MM.1S (cell line): ENCODE measurements at regions not wholly inside any gene's neighbourhood (a gene's known extent, or its start where the extent isn't known, plus 50 kb on each side); places are given as distances from the start of the nearest gene placed in this dataset.

Experiments
- EZH2 ChIP-seq: fragments of 300-600 bp; sonication (generic); optimal IDR thresholded peaks from 2 replicates; pipeline ENCODE3; 2017; ENCODE audit warnings: low read depth, mild to moderate bottlenecking, antibody characterized with exemption, low read length, mixed read lengths
- EZH2phosphoT487 ChIP-seq: fragments of 300-600 bp; sonication (generic); IDR thresholded peaks from 2 replicates; pipeline ENCODE4 v1.6.1; 2018; ENCODE audit warnings: antibody characterized with exemption, low read length
- TF ChIP-seq, protein P1 (sequence below): fragments of 300-600 bp; sonication (generic); IDR thresholded peaks from 2 replicates; pipeline ENCODE4 v1.5.1; 2016; ENCODE audit warnings: antibody characterized with exemption, low read length, mixed read lengths

DNA sequence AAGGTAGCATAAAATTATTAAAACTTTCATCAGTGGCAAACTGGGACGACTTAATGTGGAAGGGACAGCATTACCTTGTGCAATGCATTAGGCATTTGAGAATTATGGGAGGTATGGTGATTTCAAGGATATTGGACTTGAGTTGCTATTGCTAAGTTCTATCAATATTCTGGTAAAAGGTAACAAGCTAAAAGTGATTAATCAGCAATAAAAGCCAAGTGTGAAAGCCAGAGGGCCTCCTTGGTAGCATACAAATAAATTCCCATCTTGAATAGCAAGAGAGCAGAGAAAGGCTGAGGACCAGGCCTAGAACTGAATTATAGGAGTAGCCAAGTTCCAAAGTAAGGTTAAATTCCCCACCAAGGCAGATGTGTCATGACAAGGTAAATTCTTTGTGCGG lies 74.2 kb upstream of the KCNH7 start:
- TF ChIP-seq, protein P1, sequence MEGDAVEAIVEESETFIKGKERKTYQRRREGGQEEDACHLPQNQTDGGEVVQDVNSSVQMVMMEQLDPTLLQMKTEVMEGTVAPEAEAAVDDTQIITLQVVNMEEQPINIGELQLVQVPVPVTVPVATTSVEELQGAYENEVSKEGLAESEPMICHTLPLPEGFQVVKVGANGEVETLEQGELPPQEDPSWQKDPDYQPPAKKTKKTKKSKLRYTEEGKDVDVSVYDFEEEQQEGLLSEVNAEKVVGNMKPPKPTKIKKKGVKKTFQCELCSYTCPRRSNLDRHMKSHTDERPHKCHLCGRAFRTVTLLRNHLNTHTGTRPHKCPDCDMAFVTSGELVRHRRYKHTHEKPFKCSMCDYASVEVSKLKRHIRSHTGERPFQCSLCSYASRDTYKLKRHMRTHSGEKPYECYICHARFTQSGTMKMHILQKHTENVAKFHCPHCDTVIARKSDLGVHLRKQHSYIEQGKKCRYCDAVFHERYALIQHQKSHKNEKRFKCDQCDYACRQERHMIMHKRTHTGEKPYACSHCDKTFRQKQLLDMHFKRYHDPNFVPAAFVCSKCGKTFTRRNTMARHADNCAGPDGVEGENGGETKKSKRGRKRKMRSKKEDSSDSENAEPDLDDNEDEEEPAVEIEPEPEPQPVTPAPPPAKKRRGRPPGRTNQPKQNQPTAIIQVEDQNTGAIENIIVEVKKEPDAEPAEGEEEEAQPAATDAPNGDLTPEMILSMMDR: no peak
- TF ChIP-seq EZH2 (no peak), EZH2phosphoT487 (no peak)
